HG03135 (cell line): ENCODE measurements at regions not wholly inside any gene's neighbourhood (a gene's known extent, or its start where the extent isn't known, plus 50 kb on each side); places are given as distances from the start of the nearest gene placed in this dataset.

Experiments
- ATAC-seq: cut with Tn5 transposase; IDR thresholded peaks from one replicate; pipeline ENCODE4 v1.9.1; 2021; ENCODE audit warnings: mild to moderate bottlenecking, moderate library complexity; ENCODE audit not compliant: unreplicated experiment

- ATAC-seq: no peak
Observed at GRCh38 chr6:82072751-82073150, 174.8 kb downstream of the IBTK start.

GRCh38 chr6:82072121-82072521 lies 175.4 kb downstream of the IBTK start:
- ATAC-seq: no peak

DNA sequence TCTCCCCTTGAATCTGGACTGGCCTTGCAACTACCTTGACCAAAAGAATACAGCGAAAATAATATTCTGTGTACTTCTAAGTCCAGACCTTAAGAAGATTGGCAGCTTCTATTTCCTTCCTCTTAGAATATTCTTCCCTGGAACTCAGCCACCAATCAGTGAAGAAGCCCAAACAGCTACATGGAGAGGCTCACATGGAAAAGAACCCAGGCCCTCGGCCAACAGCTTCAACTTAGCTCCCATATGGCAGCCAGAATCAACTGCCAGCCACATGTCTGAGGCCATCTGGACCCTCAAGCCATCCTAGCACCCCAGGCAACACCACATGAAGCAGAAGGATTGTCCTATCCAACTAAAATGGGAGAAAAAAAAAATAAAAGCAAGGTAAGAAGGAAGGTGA lies 178.8 kb downstream of the IBTK start:
- ATAC-seq: no peak

GRCh38 chr6:82066991-82067411 lies 180.5 kb downstream of the IBTK start:
- peak; percentile 99 for ATAC-seq

GRCh38 chr6:82066196-82066595 lies 181.3 kb downstream of the IBTK start:
- no peak for ATAC-seq

DNA sequence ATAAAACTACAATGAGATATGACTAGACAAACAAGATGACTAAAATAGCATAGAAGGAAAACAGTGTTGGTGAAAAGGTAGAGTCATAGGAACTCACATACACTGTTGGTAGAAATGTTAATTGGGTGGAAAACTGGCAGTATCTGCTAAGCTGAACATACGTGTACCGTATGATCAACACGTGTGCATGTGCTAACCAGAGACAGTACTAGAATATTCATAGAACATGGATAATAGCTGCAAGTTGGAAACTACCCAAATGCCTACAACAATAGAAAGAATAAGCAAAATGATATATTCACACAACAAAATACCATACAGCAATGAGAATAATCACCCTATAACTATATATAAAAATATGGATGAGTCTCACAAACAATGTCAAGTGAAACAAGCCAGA lies 184.0 kb downstream of the IBTK start:
- no peak for ATAC-seq

DNA sequence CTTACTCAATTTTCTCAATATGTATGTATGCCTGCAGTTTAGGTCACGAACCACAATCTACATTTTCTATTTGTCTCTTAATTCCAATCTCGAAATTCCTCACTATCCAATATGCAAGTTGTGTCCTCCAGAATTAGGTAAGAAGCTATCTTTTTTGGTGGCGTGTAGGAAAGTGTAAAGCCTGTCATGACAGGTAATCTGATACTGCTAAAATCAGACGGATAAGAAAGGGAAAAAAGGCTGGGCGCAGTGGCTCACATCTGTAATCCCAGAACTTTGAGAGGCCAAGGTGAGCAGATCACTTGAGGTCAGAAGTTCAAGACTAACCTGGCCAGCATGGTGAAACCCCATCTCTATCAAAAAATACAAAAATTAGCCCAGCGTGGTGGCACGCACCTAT lies 185.3 kb downstream of the IBTK start:
- ATAC-seq: no peak

- ATAC-seq: no peak
Observed at GRCh38 chr6:82057846-82058554, 189.5 kb downstream of the IBTK start.

DNA sequence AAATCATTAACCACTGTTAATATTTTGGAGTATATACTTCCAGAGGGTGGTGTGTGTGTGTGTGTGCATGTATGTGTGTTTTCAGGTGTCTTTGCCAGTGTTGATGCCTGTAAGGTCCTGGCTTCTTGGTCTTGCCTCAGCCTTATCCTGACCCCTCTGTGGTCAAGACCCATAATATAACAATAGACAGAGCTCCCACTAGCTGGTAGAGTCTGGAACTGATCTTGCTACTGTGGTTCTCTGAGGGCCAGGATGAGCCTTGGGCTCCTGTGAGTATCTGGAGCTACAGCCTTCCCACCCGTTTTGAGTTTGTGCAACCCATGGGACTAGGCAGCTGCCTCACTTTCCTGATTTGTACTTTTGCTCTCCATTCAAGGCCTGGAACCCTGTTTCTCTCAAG lies 191.0 kb downstream of the IBTK start:
- ATAC-seq: no peak

DNA sequence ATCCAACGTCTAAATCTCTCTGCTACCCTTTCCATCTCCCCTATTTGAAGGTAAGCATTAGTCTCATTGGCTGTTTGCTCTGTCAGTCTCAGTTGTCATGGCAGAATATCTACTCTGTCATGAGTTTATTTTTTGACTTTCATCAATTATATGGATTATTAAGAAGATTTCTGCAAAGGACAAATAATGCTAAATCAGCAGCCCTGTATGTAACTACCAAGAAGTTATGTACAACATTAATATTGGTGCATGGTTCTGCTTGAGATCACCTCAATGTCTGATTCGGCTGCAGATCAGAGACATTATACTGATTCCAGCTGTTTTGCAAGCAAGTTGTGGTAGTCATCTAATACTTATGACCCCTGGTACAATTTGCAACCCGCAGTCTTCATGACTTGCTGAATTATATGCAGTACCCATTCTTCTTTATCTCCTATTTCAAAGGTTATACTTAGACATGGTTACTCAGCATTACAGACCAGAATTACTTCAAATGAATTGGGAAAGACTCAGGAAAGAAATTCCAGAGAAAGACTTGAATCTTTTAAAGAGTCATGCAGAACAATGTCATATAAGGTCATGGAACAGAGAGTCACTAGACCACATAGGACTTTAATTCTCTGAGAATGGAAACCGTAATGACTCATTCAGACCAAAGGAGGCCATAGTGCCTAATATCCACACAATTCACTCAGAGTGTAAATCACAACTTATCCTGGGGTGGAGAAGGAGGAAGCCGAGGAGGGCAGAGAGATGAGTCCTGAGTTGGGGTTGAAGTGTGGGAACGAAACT lies 201.4 kb downstream of the IBTK start:
- ATAC-seq: no peak

GRCh38 chr6:82040405-82041221 lies 206.9 kb downstream of the IBTK start:
- ATAC-seq: no peak

GRCh38 chr6:82038631-82039030 lies 208.9 kb downstream of the IBTK start:
- no peak for ATAC-seq

GRCh38 chr6:82035526-82035925 lies 212.0 kb downstream of the IBTK start:
- ATAC-seq: no peak

DNA sequence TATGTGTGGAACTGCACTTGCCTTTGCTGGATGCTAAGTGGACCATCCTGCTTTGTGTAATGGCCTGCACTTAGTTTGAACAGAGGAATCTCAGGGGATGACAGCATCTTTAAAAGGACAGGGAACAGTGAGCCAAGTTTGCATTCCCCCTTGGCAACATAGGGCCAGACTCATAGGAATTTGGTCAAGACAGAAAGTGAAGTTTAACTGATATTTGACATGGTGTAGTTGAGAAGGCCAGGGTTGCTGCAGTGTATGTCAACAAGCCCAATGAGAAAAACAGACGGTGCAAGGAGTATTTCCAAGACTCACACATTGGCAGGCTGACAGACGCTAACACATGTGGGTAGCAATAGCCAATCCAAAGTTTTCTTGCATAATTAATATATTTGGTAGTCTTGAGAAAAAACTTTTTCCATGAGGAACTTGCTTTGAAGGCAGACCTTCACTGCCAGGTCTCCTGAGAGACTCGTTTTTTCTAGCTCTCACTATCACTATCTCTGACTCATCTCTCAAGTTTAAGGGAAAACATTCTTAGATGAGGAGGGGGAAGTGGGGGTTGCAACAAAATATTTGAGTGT lies 213.8 kb downstream of the IBTK start:
- ATAC-seq: no peak

DNA sequence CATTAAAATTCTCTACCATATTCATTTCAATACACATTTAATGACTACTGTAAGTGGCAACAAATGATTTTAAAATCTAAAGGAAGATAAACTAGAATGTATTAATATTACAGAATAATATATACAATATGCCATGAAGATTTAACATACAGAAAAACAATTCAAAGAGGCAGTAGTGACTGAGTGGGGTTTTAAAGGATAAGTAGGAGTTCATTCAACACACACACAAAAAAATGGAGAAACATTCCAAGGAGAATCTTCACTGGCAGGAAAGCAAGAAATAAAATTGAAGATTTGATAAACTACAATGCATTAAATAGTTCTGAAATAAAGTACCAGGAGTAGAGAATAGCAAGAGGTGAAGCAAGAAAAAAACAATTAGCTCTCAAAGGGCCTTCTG lies 215.1 kb downstream of the IBTK start:
- no peak for ATAC-seq

GRCh38 chr6:82030761-82031503 lies 216.6 kb downstream of the IBTK start:
- ATAC-seq: no peak

DNA sequence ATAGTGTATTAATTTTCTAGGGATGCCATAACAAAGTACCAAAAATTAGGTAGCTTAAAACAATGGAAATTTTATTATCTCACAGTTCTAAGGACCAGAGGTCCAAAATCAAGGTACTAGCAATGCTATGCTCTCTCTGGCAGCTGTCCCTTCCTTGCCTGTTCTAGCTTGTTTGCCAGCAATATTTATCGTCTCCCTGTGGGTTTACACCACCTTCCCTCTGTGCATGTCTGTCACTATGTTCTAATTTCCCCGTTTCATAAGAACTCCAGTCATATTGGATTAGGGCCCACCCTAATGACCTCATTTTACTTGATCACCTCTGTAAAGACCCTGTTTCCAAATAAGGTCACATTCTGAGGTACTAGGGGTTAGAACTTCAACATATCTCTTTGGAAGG lies 217.2 kb downstream of the IBTK start:
- no peak for ATAC-seq

DNA sequence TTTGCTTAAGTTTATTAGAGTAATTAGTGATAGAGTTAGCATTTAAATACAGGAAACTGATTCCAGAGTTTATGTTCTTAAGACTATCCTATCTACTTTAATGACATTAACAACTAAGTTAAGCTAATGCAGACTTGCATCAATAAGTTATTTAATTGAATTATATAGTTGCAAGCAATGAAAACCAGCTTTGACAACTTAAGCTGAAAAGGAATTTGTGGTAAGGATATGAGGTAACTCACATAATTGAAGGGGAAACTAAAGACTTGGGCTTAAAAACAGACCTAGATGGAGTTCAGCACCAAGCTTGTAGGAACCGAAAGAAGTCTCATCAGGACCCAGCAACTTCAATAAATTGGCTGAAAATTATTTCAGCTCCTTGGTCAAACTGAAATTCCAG lies 222.3 kb downstream of the IBTK start:
- ATAC-seq: no peak

GRCh38 chr6:82022614-82023129 lies 224.9 kb downstream of the IBTK start:
- ATAC-seq: no peak

GRCh38 chr6:82017773-82018172 lies 229.8 kb downstream of the IBTK start:
- ATAC-seq: no peak
